ENCODE measurements at regions not wholly inside any gene's neighbourhood (a gene's known extent, or its start where the extent isn't known, plus 50 kb on each side); places are given as distances from the start of the nearest gene placed in this dataset.

- Mint-ChIP-seq H3K36me3 (no peaks in the 10 kb centered on the region), H3K9me3 (no peaks in the 10 kb centered on the region), H3K4me1 (no peaks in the 10 kb centered on the region), H3K27ac (no peak overlapping the region), H3K4me3 (no peak overlapping the region), H3K27me3 (ENCODE audit: low read depth in 3 of 3) (peaks cover 0 to 8% (median 1%) of the 10 kb centered on the region in 3 donors)
- no peak for DNase-seq
Observed at GRCh38 chr14:32008602-32009193, 68.4 kb upstream of the ARHGAP5 start.

- Mint-ChIP-seq H3K27me3 (ENCODE audit: low read depth in 3 of 3) (peaks cover 0 to 8% (median 1%) of the 10 kb centered on the region in 3 donors), H3K36me3 (no peaks in the 10 kb centered on the region), H3K9me3 (no peaks in the 10 kb centered on the region), H3K27ac (no peak overlapping the region), H3K4me1 (no peaks in the 10 kb centered on the region), H3K4me3 (no peak overlapping the region)
- no peak for DNase-seq
Observed at GRCh38 chr14:32009221-32009975, 67.7 kb upstream of the ARHGAP5 start.

GRCh38 chr14:32009976-32010581 is 67.0 kb upstream of the ARHGAP5 start:
- Mint-ChIP-seq H3K4me1 (no peaks in the 10 kb centered on the region), H3K27me3 (ENCODE audit: low read depth in 3 of 3) (peaks cover 0 to 7% (median 1%) of the 10 kb centered on the region in 3 donors), H3K9me3 (no peaks in the 10 kb centered on the region), H3K27ac (no peak overlapping the region), H3K4me3 (no peak overlapping the region), H3K36me3 (no peaks in the 10 kb centered on the region)
- no peak for DNase-seq

GRCh38 chr14:32010604-32011125 is 66.4 kb upstream of the ARHGAP5 start:
- H3K9me3 Mint-ChIP-seq, result no peaks in the 10 kb centered on the region
- DNase-seq, result no peak

GRCh38 chr14:32011225-32011624 is 65.9 kb upstream of the ARHGAP5 start:
- Mint-ChIP-seq H3K27me3 (ENCODE audit: low read depth in 3 of 3) (peaks cover 0 to 3% (median 1%) of the 10 kb centered on the region in 3 donors), H3K9me3 (no peaks in the 10 kb centered on the region), H3K36me3 (no peaks in the 10 kb centered on the region), H3K4me1 (no peaks in the 10 kb centered on the region), H3K27ac (no peak overlapping the region), H3K4me3 (no peak overlapping the region)
- no peak for DNase-seq

More at GRCh38 chr14:32010604-32011125, 66.4 kb upstream of the ARHGAP5 start:
- H3K36me3 Mint-ChIP-seq, result no peaks in the 10 kb centered on the region
- no peak overlapping the region for H3K4me3 Mint-ChIP-seq
- H3K4me1 Mint-ChIP-seq, result no peaks in the 10 kb centered on the region
- no peak overlapping the region for H3K27ac Mint-ChIP-seq
- H3K27me3 Mint-ChIP-seq (ENCODE audit: low read depth in 3 of 3), result peaks cover 0 to 5% (median 1%) of the 10 kb centered on the region in 3 donors

GRCh38 chr14:32012062-32012461 is 65.0 kb upstream of the ARHGAP5 start:
- no peak for DNase-seq
- Mint-ChIP-seq H3K27me3 (ENCODE audit: low read depth in 3 of 3) (peaks cover 1 to 2% (median 1%) of the 10 kb centered on the region in 3 donors), H3K4me3 (no peak overlapping the region), H3K27ac (no peak overlapping the region), H3K36me3 (no peaks in the 10 kb centered on the region), H3K4me1 (no peaks in the 10 kb centered on the region), H3K9me3 (no peaks in the 10 kb centered on the region)

- Mint-ChIP-seq H3K9me3 (no peaks in the 10 kb centered on the region), H3K4me1 (no peaks in the 10 kb centered on the region), H3K36me3 (no peaks in the 10 kb centered on the region), H3K27me3 (ENCODE audit: low read depth in 3 of 3) (peaks cover 1 to 2% (median 1%) of the 10 kb centered on the region in 3 donors), H3K4me3 (no peak overlapping the region), H3K27ac (no peak overlapping the region)
- DNase-seq, result no peak
Observed at GRCh38 chr14:32012571-32012970, 64.5 kb upstream of the ARHGAP5 start.

- DNase-seq, result no peak
- Mint-ChIP-seq H3K4me1 (no peaks in the 10 kb centered on the region), H3K36me3 (no peaks in the 10 kb centered on the region)
Observed at GRCh38 chr14:32013083-32013482, 64.0 kb upstream of the ARHGAP5 start.

GRCh38 chr14:32014057-32014456 is 63.0 kb upstream of the ARHGAP5 start:
- no peaks in the 10 kb centered on the region for H3K4me1 Mint-ChIP-seq
- H3K4me3 Mint-ChIP-seq, result no peak overlapping the region
- peaks cover 0 to 2% (median 1%) of the 10 kb centered on the region in 3 donors for H3K27me3 Mint-ChIP-seq (ENCODE audit: low read depth in 3 of 3)
- no peak for DNase-seq
- H3K27ac Mint-ChIP-seq, result no peak overlapping the region
- no peaks in the 10 kb centered on the region for H3K36me3 Mint-ChIP-seq
- H3K9me3 Mint-ChIP-seq, result no peaks in the 10 kb centered on the region

More at GRCh38 chr14:32013083-32013482, 64.0 kb upstream of the ARHGAP5 start:
- Mint-ChIP-seq H3K27me3 (ENCODE audit: low read depth in 3 of 3) (peaks cover 1 to 2% (median 1%) of the 10 kb centered on the region in 3 donors), H3K4me3 (no peak overlapping the region), H3K27ac (no peak overlapping the region), H3K9me3 (no peaks in the 10 kb centered on the region)

- H3K4me3 Mint-ChIP-seq, result no peak overlapping the region
- peaks cover 0 to 2% (median 1%) of the 10 kb centered on the region in 3 donors for H3K27me3 Mint-ChIP-seq (ENCODE audit: low read depth in 3 of 3)
- H3K9me3 Mint-ChIP-seq, result no peaks in the 10 kb centered on the region
- H3K36me3 Mint-ChIP-seq, result no peaks in the 10 kb centered on the region
- no peak overlapping the region for H3K27ac Mint-ChIP-seq
- DNase-seq, result no peak
- H3K4me1 Mint-ChIP-seq, result no peaks in the 10 kb centered on the region
Observed at GRCh38 chr14:32014498-32014897, 62.6 kb upstream of the ARHGAP5 start.

GRCh38 chr14:32015166-32015565 is 61.9 kb upstream of the ARHGAP5 start:
- no peak for DNase-seq
- no peaks in the 10 kb centered on the region for H3K4me1 Mint-ChIP-seq
- H3K9me3 Mint-ChIP-seq, result no peaks in the 10 kb centered on the region
- peaks cover 0 to 2% (median 1%) of the 10 kb centered on the region in 3 donors for H3K27me3 Mint-ChIP-seq (ENCODE audit: low read depth in 3 of 3)
- H3K36me3 Mint-ChIP-seq, result no peaks in the 10 kb centered on the region
- no peak overlapping the region for H3K4me3 Mint-ChIP-seq
- no peak overlapping the region for H3K27ac Mint-ChIP-seq

GRCh38 chr14:32017587-32017986 is 59.5 kb upstream of the ARHGAP5 start:
- H3K27ac Mint-ChIP-seq, result no peak overlapping the region
- no peaks in the 10 kb centered on the region for H3K36me3 Mint-ChIP-seq
- H3K4me3 Mint-ChIP-seq, result no peak overlapping the region
- no peaks in the 10 kb centered on the region for H3K9me3 Mint-ChIP-seq
- no peaks in the 10 kb centered on the region for H3K4me1 Mint-ChIP-seq
- H3K27me3 Mint-ChIP-seq (ENCODE audit: low read depth in 3 of 3), result peaks cover 0 to 3% (median 2%) of the 10 kb centered on the region in 3 donors
- no peak for DNase-seq

GRCh38 chr14:32018391-32019092 is 58.6 kb upstream of the ARHGAP5 start:
- DNase-seq, result no peak
- no peak overlapping the region for H3K4me3 Mint-ChIP-seq
- no peaks in the 10 kb centered on the region for H3K36me3 Mint-ChIP-seq
- no peak overlapping the region for H3K27ac Mint-ChIP-seq
- H3K27me3 Mint-ChIP-seq (ENCODE audit: low read depth in 3 of 3), result peaks cover 0 to 3% (median 2%) of the 10 kb centered on the region in 3 donors
- H3K4me1 Mint-ChIP-seq, result no peaks in the 10 kb centered on the region
- no peaks in the 10 kb centered on the region for H3K9me3 Mint-ChIP-seq

GRCh38 chr14:32019276-32019675 is 57.8 kb upstream of the ARHGAP5 start:
- Mint-ChIP-seq H3K4me3 (no peak overlapping the region), H3K4me1 (no peaks in the 10 kb centered on the region), H3K27ac (no peak overlapping the region), H3K36me3 (no peaks in the 10 kb centered on the region), H3K27me3 (ENCODE audit: low read depth in 3 of 3) (peaks cover 0 to 5% (median 2%) of the 10 kb centered on the region in 3 donors), H3K9me3 (no peaks in the 10 kb centered on the region)
- no peak for DNase-seq

Data from immature natural killer cell (primary cell).